HG02943 (cell line): ENCODE measurements at regions not wholly inside any gene's neighbourhood (a gene's known extent, or its start where the extent isn't known, plus 50 kb on each side); places are given as distances from the start of the nearest gene placed in this dataset.
"Not testable (repeated sequence)": the region's sequence is repeated elsewhere in the genome, so short reads cannot be mapped to it uniquely, and the experiment has no call there.

Experiments used
- ATAC-seq: cut with Tn5 transposase; IDR thresholded peaks from one replicate; pipeline ENCODE4 v1.9.1; 2021; ENCODE audit warnings: mild to moderate bottlenecking, low read depth, moderate library complexity; ENCODE audit not compliant: unreplicated experiment

- no peak for ATAC-seq
Measured at GRCh38 chr7:65453341-65454030, 79.8 kb downstream of the ZNF92 start.

GRCh38 chr7:65454469-65454868, 80.8 kb downstream of the ZNF92 start:
- ATAC-seq, result no peak

GRCh38 chr7:65455050-65455449, 81.4 kb downstream of the ZNF92 start:
- not testable (repeated sequence) for ATAC-seq

- ATAC-seq, result no peak
Measured at GRCh38 chr7:65457705-65458104, 84.0 kb downstream of the ZNF92 start.

- ATAC-seq, result no peak
Measured at GRCh38 chr7:65459438-65459837, 85.8 kb downstream of the ZNF92 start.

- no peak for ATAC-seq
Measured at GRCh38 chr7:65462148-65462716, 88.6 kb downstream of the ZNF92 start.

- ATAC-seq, result no peak
Measured at GRCh38 chr7:65463184-65463583, 89.5 kb downstream of the ZNF92 start.

GRCh38 chr7:65469919-65470558, 96.4 kb downstream of the ZNF92 start:
- ATAC-seq, result not testable (repeated sequence)

- ATAC-seq, result no peak
Measured at GRCh38 chr7:65471587-65471986, 97.9 kb downstream of the ZNF92 start.

- ATAC-seq, result peak; percentile 18
Measured at GRCh38 chr7:65475040-65475726, 101.5 kb downstream of the ZNF92 start.

- peak; percentile 95 for ATAC-seq
Measured at GRCh38 chr7:65475734-65476319, 102.2 kb downstream of the ZNF92 start.

- no peak for ATAC-seq
Measured at GRCh38 chr7:65477326-65477725, 103.7 kb downstream of the ZNF92 start.

- no peak for ATAC-seq
Measured at GRCh38 chr7:65489260-65489767, 115.7 kb downstream of the ZNF92 start.

GRCh38 chr7:65496697-65497096, 123.0 kb downstream of the ZNF92 start:
- not testable (repeated sequence) for ATAC-seq

GRCh38 chr7:65503434-65504152, 129.9 kb downstream of the ZNF92 start:
- no peak for ATAC-seq

GRCh38 chr7:65504504-65505319, 131.1 kb downstream of the ZNF92 start:
- ATAC-seq, result not testable (repeated sequence)

GRCh38 chr7:65505320-65505633, 131.6 kb downstream of the ZNF92 start:
- not testable (repeated sequence) for ATAC-seq

- not testable (repeated sequence) for ATAC-seq
Measured at GRCh38 chr7:65508581-65509367, 135.1 kb downstream of the ZNF92 start.
